H9 (cell line): ENCODE measurements at regions not wholly inside any gene's neighbourhood (a gene's known extent, or its start where the extent isn't known, plus 50 kb on each side); places are given as distances from the start of the nearest gene placed in this dataset.

ENCODE experiments used
- DNase-seq: peaks from one replicate; pipeline ENCODE4 v3.0.0-alpha.2; 2017
- H2AFZ ChIP-seq: one replicate; pipeline ENCODE4 v1.6.1; 2013; ENCODE audit warnings: mild to moderate bottlenecking, low read length, control low read depth, moderate library complexity
- H2AK5ac ChIP-seq: 2 replicates; pipeline ENCODE4 v1.6.1; 2013; ENCODE audit warnings: low read length, control low read depth, mixed read lengths; ENCODE audit not compliant: insufficient read length
- H2BK120ac ChIP-seq: one replicate; pipeline ENCODE4 v1.6.1; 2013; ENCODE audit warnings: low read depth, mild to moderate bottlenecking, low read length, control low read depth, inconsistent platforms; ENCODE audit not compliant: poor library complexity, severe bottlenecking
- H2BK12ac ChIP-seq: 2 replicates; pipeline ENCODE4 v1.6.1; 2013; ENCODE audit warnings: low read length, control low read depth, mixed read lengths, low read depth; ENCODE audit not compliant: insufficient read length
- H2BK15ac ChIP-seq: 2 replicates; pipeline ENCODE4 v1.6.1; 2013; ENCODE audit warnings: low read depth, low read length, control low read depth
- H2BK20ac ChIP-seq: one replicate; pipeline ENCODE4 v1.6.1; 2013; ENCODE audit warnings: low read depth, mild to moderate bottlenecking, low read length, control low read depth, inconsistent platforms; ENCODE audit not compliant: poor library complexity, severe bottlenecking
- H2BK5ac ChIP-seq: 2 replicates; pipeline ENCODE4 v1.6.1; 2013; ENCODE audit warnings: low read length, control low read depth, mixed read lengths; ENCODE audit not compliant: insufficient read length
- H3K14ac ChIP-seq: 2 replicates; pipeline ENCODE4 v1.6.1; 2013; ENCODE audit warnings: low read length, control low read depth; ENCODE audit not compliant: insufficient read depth
- H3K18ac ChIP-seq: 2 replicates; pipeline ENCODE4 v1.6.1; 2013; ENCODE audit warnings: low read depth, mild to moderate bottlenecking, mixed read lengths, low read length, control low read depth; ENCODE audit not compliant: insufficient read length
- H3K23ac ChIP-seq: 2 replicates; pipeline ENCODE4 v1.6.1; 2013; ENCODE audit warnings: low read length, control low read depth, mixed read lengths, low read depth; ENCODE audit not compliant: insufficient read length
- H3K23me2 ChIP-seq: 2 replicates; pipeline ENCODE4 v1.6.1; 2013; ENCODE audit warnings: low read depth, mild to moderate bottlenecking, mixed read lengths, low read length, control low read depth; ENCODE audit not compliant: insufficient read length, poor library complexity, severe bottlenecking
- H3K27ac ChIP-seq: 2 replicates; pipeline ENCODE4 v1.5.1; 2013; ENCODE audit warnings: low read length, control low read depth, mixed read lengths, low read depth; ENCODE audit not compliant: insufficient read length
- H3K27me3 ChIP-seq: 2 replicates; pipeline ENCODE4 v1.6.1; 2013; ENCODE audit warnings: low read length, control low read depth, inconsistent platforms; ENCODE audit not compliant: insufficient read depth
- H3K4ac ChIP-seq: 2 replicates; pipeline ENCODE4 v1.6.1; 2013; ENCODE audit warnings: low read depth, mild to moderate bottlenecking, control low read depth, inconsistent platforms, low read length, moderate library complexity
- H3K4me1 ChIP-seq: 2 replicates; pipeline ENCODE4 v1.6.1; 2013; ENCODE audit warnings: low read length, control low read depth, inconsistent platforms; ENCODE audit not compliant: insufficient read depth
- H3K4me2 ChIP-seq: 2 replicates; pipeline ENCODE4 v1.6.1; 2013; ENCODE audit warnings: low read length, control low read depth, mixed read lengths; ENCODE audit not compliant: insufficient read length, insufficient read depth
- H3K56ac ChIP-seq: 2 replicates; pipeline ENCODE4 v1.6.1; 2013; ENCODE audit warnings: low read depth, mild to moderate bottlenecking, mixed read lengths, low read length, control low read depth; ENCODE audit not compliant: insufficient read length
- H3K79me1 ChIP-seq: 2 replicates; pipeline ENCODE4 v1.6.1; 2013; ENCODE audit warnings: low read depth, mild to moderate bottlenecking, moderate library complexity, low read length, control low read depth, inconsistent platforms; ENCODE audit not compliant: insufficient read depth, poor library complexity, severe bottlenecking
- H3K79me2 ChIP-seq: 2 replicates; pipeline ENCODE4 v1.6.1; 2013; ENCODE audit warnings: low read length, control low read depth, inconsistent platforms; ENCODE audit not compliant: insufficient read depth
- H3K9ac ChIP-seq: 2 replicates; pipeline ENCODE4 v1.6.1; 2013; ENCODE audit warnings: low read length, control low read depth, mixed read lengths; ENCODE audit not compliant: insufficient read length; ENCODE audit errors: extremely low read depth
- H3K9me3 ChIP-seq: one replicate; pipeline ENCODE4 v1.6.1; 2013; ENCODE audit warnings: low read depth, low read length, inconsistent platforms; ENCODE audit not compliant: control insufficient read depth
- H3T11ph ChIP-seq: one replicate; pipeline ENCODE4 v1.6.1; 2013; ENCODE audit warnings: mild to moderate bottlenecking, low read length, control low read depth, inconsistent platforms
- H4K20me1 ChIP-seq: one replicate; pipeline ENCODE4 v1.6.1; 2013; ENCODE audit not compliant: control insufficient read depth, insufficient read length, insufficient read depth
- H4K5ac ChIP-seq: 2 replicates; pipeline ENCODE4 v1.6.1; 2013; ENCODE audit warnings: low read depth, mild to moderate bottlenecking, mixed read lengths, low read length, control low read depth; ENCODE audit not compliant: insufficient read length
- H4K8ac ChIP-seq: replicated peaks from 2 replicates; pipeline ENCODE4 v1.6.1; 2013; ENCODE audit warnings: low read length, control low read depth, mixed read lengths, low read depth; ENCODE audit not compliant: insufficient read length
- H4K91ac ChIP-seq: 2 replicates; pipeline ENCODE4 v1.6.1; 2013; ENCODE audit warnings: low read depth, mild to moderate bottlenecking, moderate library complexity, mixed read lengths, low read length, control low read depth; ENCODE audit not compliant: insufficient read length
- H3K27ac Mint-ChIP-seq, 3 experiments: 2 replicates in 2 of 3; 3 replicates in 1 of 3; pipeline ENCODE4 v1.8.0; 2020 to 2021; ENCODE audit warnings: mixed read lengths in 3 of 3, mild to moderate bottlenecking in 1 of 3, moderate library complexity in 1 of 3
- H3K27me3 Mint-ChIP-seq: 2 replicates; pipeline ENCODE4 v1.8.0; 2021; ENCODE audit warnings: low read depth, mild to moderate bottlenecking, moderate library complexity, mixed read lengths
- H3K36me3 Mint-ChIP-seq, 3 experiments: 2 replicates in 2 of 3; 3 replicates in 1 of 3; pipeline ENCODE4 v1.8.0; 2020 to 2021; ENCODE audit warnings: low read depth in 3 of 3, mixed read lengths in 3 of 3; ENCODE audit not compliant: insufficient read depth in 1 of 3
- H3K4me1 Mint-ChIP-seq, 2 experiments: 2 replicates each; pipeline ENCODE4 v1.8.0; 2020; ENCODE audit warnings: mixed read lengths in 2 of 2
- H3K4me3 Mint-ChIP-seq, 2 experiments: 2 replicates in 1 of 2; 3 replicates in 1 of 2; pipeline ENCODE4 v1.8.0; 2020 to 2021; ENCODE audit warnings: mild to moderate bottlenecking in 2 of 2, mixed read lengths in 2 of 2, moderate library complexity in 1 of 2
- H3K9me3 Mint-ChIP-seq, 2 experiments: 2 replicates in 1 of 2; 3 replicates in 1 of 2; pipeline ENCODE4 v1.8.0; 2020; ENCODE audit warnings: mild to moderate bottlenecking in 2 of 2, mixed read lengths in 2 of 2, moderate library complexity in 1 of 2
- WGBS: extraction: QIAGEN DNeasy Blood & Tissue Kit; methylation state at CpG from one replicate; pipeline ENCODE4 v1.1.7; 2013; ENCODE audit warnings: missing lambda C conversion rate, low lambda C conversion rate, mixed read lengths; ENCODE audit not compliant: insufficient read length; ENCODE audit errors: extremely low coverage; 5-methylcytosine and 5-hydroxymethylcytosine counted together
- TF ChIP-seq, protein P1 (sequence below): fragments of 200-600 bp; sonication (generic); conservative IDR thresholded peaks from 3 replicates; pipeline ENCODE4 v1.8.0; 2021; ENCODE audit warnings: antibody characterized with exemption, mild to moderate bottlenecking

DNA sequence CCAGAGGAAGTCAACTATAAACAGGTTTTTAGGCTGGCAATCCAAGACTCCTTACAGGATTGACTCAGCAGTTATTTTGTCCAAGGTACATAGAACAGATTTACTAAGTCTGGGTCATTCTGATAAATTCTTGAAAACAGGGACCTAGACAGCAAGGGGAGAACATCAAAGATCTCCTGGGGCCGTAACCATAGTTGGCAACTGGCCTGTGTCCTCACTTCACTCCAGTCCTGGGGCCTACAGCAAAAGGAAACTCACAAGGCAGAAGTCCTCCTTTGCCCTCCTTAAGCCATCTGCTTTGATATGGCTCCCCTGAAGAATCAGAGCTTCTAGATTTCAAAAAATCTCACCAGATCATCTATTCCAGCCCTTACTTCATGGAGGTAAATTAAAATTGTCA, 207.2 kb upstream of the IGF1 start:
- no peak overlapping the region for H4K8ac ChIP-seq
- H2BK12ac ChIP-seq: no peak overlapping the region
- DNase-seq: no peak
- no peak overlapping the region for H2AFZ ChIP-seq
- H2BK20ac ChIP-seq: no peak overlapping the region
- H3T11ph ChIP-seq: no peak overlapping the region
- TF ChIP-seq, protein P1, sequence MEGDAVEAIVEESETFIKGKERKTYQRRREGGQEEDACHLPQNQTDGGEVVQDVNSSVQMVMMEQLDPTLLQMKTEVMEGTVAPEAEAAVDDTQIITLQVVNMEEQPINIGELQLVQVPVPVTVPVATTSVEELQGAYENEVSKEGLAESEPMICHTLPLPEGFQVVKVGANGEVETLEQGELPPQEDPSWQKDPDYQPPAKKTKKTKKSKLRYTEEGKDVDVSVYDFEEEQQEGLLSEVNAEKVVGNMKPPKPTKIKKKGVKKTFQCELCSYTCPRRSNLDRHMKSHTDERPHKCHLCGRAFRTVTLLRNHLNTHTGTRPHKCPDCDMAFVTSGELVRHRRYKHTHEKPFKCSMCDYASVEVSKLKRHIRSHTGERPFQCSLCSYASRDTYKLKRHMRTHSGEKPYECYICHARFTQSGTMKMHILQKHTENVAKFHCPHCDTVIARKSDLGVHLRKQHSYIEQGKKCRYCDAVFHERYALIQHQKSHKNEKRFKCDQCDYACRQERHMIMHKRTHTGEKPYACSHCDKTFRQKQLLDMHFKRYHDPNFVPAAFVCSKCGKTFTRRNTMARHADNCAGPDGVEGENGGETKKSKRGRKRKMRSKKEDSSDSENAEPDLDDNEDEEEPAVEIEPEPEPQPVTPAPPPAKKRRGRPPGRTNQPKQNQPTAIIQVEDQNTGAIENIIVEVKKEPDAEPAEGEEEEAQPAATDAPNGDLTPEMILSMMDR: no peak
- no peak overlapping the region for H3K9ac ChIP-seq
- H3K79me1 ChIP-seq: no peaks in the 10 kb centered on the region
- H4K5ac ChIP-seq: no peak overlapping the region
- H2BK5ac ChIP-seq: no peak overlapping the region
- no peak overlapping the region for H3K14ac ChIP-seq
- no peak overlapping the region for H2AK5ac ChIP-seq
- no peaks in the 10 kb centered on the region for H3K9me3 Mint-ChIP-seq
- H3K23me2 ChIP-seq: no peaks in the 10 kb centered on the region
- no peak overlapping the region for H3K4ac ChIP-seq
- H3K18ac ChIP-seq: no peak overlapping the region
- no peak overlapping the region for H3K27ac ChIP-seq
- no peak overlapping the region for H3K23ac ChIP-seq
- no peak overlapping the region for H4K91ac ChIP-seq
- no peaks in the 10 kb centered on the region for H3K27me3 ChIP-seq
- H3K9me3 ChIP-seq: no peaks in the 10 kb centered on the region
- H3K4me2 ChIP-seq: no peak overlapping the region
- H3K27me3 Mint-ChIP-seq: no peaks in the 10 kb centered on the region
- H3K27ac Mint-ChIP-seq: no peak overlapping the region
- H2BK120ac ChIP-seq: no peak overlapping the region
- peaks cover 23 to 27% of the 10 kb centered on the region in 2 experiments for H3K4me1 Mint-ChIP-seq
- 0 out of 2 replicates have a peak, but pooled peaks cover 3% of the 10 kb centered on the region for H3K4me1 ChIP-seq
- no peaks in the 10 kb centered on the region for H3K79me2 ChIP-seq
- WGBS: no CpG with 5 or more reads among the region's 1 CpG
- no peak overlapping the region for H3K56ac ChIP-seq
- no peaks in the 10 kb centered on the region for H3K36me3 Mint-ChIP-seq
- H4K20me1 ChIP-seq: no peaks in the 10 kb centered on the region
- no peak overlapping the region for H3K4me3 Mint-ChIP-seq
- H2BK15ac ChIP-seq: no peak overlapping the region
